HUES6 (cell line): ENCODE measurements at regions not wholly inside any gene's neighbourhood (a gene's known extent, or its start where the extent isn't known, plus 50 kb on each side); places are given as distances from the start of the nearest gene placed in this dataset.

Experiments used
- H3K27ac ChIP-seq: 2 replicates; pipeline ENCODE4 v1.7.0; 2013; ENCODE audit warnings: low read depth, mild to moderate bottlenecking, low read length, inconsistent platforms
- H3K27me3 ChIP-seq: 2 replicates; pipeline ENCODE4 v1.6.1; 2013; ENCODE audit warnings: low read length; ENCODE audit not compliant: control insufficient read depth, insufficient read depth
- H3K36me3 ChIP-seq: 2 replicates; pipeline ENCODE4 v1.6.1; 2013; ENCODE audit warnings: low read length; ENCODE audit not compliant: control insufficient read depth, insufficient read depth
- H3K4me1 ChIP-seq: 2 replicates; pipeline ENCODE4 v1.6.1; 2013; ENCODE audit warnings: low read length; ENCODE audit not compliant: control insufficient read depth, insufficient read depth
- H3K4me3 ChIP-seq: 2 replicates; pipeline ENCODE4 v1.5.1; 2013; ENCODE audit warnings: low read depth, low read length
- H3K9ac ChIP-seq: one replicate; pipeline ENCODE4 v1.6.1; 2013; ENCODE audit warnings: mild to moderate bottlenecking, low read length
- H3K9me3 ChIP-seq: 2 replicates; pipeline ENCODE4 v1.6.1; 2013; ENCODE audit warnings: low read depth, low read length; ENCODE audit not compliant: control insufficient read depth, insufficient read depth

GRCh38 chr20:61043681-61044080 lies 208.4 kb upstream of the CDH4 start:
- Histone ChIP-seq H3K27me3 (peaks cover 54% of the 10 kb centered on the region), H3K4me3 (no peak overlapping the region), H3K9me3 (no peaks in the 10 kb centered on the region), H3K27ac (no peak overlapping the region), H3K4me1 (no peaks in the 10 kb centered on the region), H3K36me3 (no peaks in the 10 kb centered on the region), H3K9ac (no peak overlapping the region)

GRCh38 chr20:61044499-61044898 lies 207.6 kb upstream of the CDH4 start:
- no peak overlapping the region for H3K9ac ChIP-seq
- no peaks in the 10 kb centered on the region for H3K4me1 ChIP-seq
- no peak overlapping the region for H3K4me3 ChIP-seq
- H3K36me3 ChIP-seq, result no peaks in the 10 kb centered on the region
- no peaks in the 10 kb centered on the region for H3K9me3 ChIP-seq
- peaks cover 57% of the 10 kb centered on the region for H3K27me3 ChIP-seq
- H3K27ac ChIP-seq, result no peak overlapping the region

- Histone ChIP-seq H3K9ac (no peak overlapping the region), H3K4me1 (no peaks in the 10 kb centered on the region), H3K27me3 (peaks cover 63% of the 10 kb centered on the region), H3K27ac (no peak overlapping the region), H3K9me3 (no peaks in the 10 kb centered on the region), H3K36me3 (no peaks in the 10 kb centered on the region), H3K4me3 (no peak overlapping the region)
Measured at GRCh38 chr20:61045091-61045490, 207.0 kb upstream of the CDH4 start.

- Histone ChIP-seq H3K27ac (no peak overlapping the region), H3K27me3 (peaks cover 68% of the 10 kb centered on the region), H3K4me1 (no peaks in the 10 kb centered on the region), H3K9ac (no peak overlapping the region), H3K9me3 (no peaks in the 10 kb centered on the region), H3K36me3 (no peaks in the 10 kb centered on the region), H3K4me3 (no peak overlapping the region)
Measured at GRCh38 chr20:61045876-61046585, 206.0 kb upstream of the CDH4 start.

- Histone ChIP-seq H3K27ac (no peak overlapping the region), H3K9ac (no peak overlapping the region), H3K4me3 (no peak overlapping the region), H3K27me3 (peaks cover 63% of the 10 kb centered on the region), H3K4me1 (no peaks in the 10 kb centered on the region), H3K9me3 (no peaks in the 10 kb centered on the region), H3K36me3 (no peaks in the 10 kb centered on the region)
Measured at GRCh38 chr20:61046721-61047351, 205.2 kb upstream of the CDH4 start.

GRCh38 chr20:61047515-61047914 lies 204.5 kb upstream of the CDH4 start:
- H3K36me3 ChIP-seq, result no peaks in the 10 kb centered on the region
- H3K27ac ChIP-seq, result no peak overlapping the region
- H3K4me3 ChIP-seq, result no peak overlapping the region
- H3K4me1 ChIP-seq, result no peaks in the 10 kb centered on the region
- H3K9me3 ChIP-seq, result no peaks in the 10 kb centered on the region
- H3K27me3 ChIP-seq, result peaks cover 56% of the 10 kb centered on the region
- H3K9ac ChIP-seq, result no peak overlapping the region

GRCh38 chr20:61048302-61048701 lies 203.8 kb upstream of the CDH4 start:
- H3K4me3 ChIP-seq, result no peak overlapping the region
- H3K27ac ChIP-seq, result no peak overlapping the region
- H3K4me1 ChIP-seq, result no peaks in the 10 kb centered on the region
- no peaks in the 10 kb centered on the region for H3K9me3 ChIP-seq
- no peak overlapping the region for H3K9ac ChIP-seq
- H3K27me3 ChIP-seq, result peaks cover 52% of the 10 kb centered on the region
- no peaks in the 10 kb centered on the region for H3K36me3 ChIP-seq

- no peak overlapping the region for H3K9ac ChIP-seq
- no peaks in the 10 kb centered on the region for H3K4me1 ChIP-seq
- peaks cover 51% of the 10 kb centered on the region for H3K27me3 ChIP-seq
- no peaks in the 10 kb centered on the region for H3K36me3 ChIP-seq
- H3K9me3 ChIP-seq, result no peaks in the 10 kb centered on the region
- no peak overlapping the region for H3K4me3 ChIP-seq
- H3K27ac ChIP-seq, result no peak overlapping the region
Measured at GRCh38 chr20:61049684-61050083, 202.4 kb upstream of the CDH4 start.

GRCh38 chr20:61050336-61050890 lies 201.6 kb upstream of the CDH4 start:
- Histone ChIP-seq H3K9ac (no peak overlapping the region), H3K36me3 (no peaks in the 10 kb centered on the region), H3K9me3 (no peaks in the 10 kb centered on the region), H3K4me1 (no peaks in the 10 kb centered on the region), H3K4me3 (no peak overlapping the region), H3K27ac (no peak overlapping the region), H3K27me3 (peaks cover 58% of the 10 kb centered on the region)

- no peak overlapping the region for H3K4me3 ChIP-seq
- H3K9ac ChIP-seq, result no peak overlapping the region
- no peaks in the 10 kb centered on the region for H3K4me1 ChIP-seq
- H3K27me3 ChIP-seq, result peaks cover 58% of the 10 kb centered on the region
- no peaks in the 10 kb centered on the region for H3K36me3 ChIP-seq
- no peaks in the 10 kb centered on the region for H3K9me3 ChIP-seq
- H3K27ac ChIP-seq, result no peak overlapping the region
Measured at GRCh38 chr20:61052195-61052750, 199.8 kb upstream of the CDH4 start.

- Histone ChIP-seq H3K9ac (no peak overlapping the region), H3K4me1 (no peaks in the 10 kb centered on the region), H3K4me3 (no peak overlapping the region), H3K36me3 (no peaks in the 10 kb centered on the region), H3K27ac (no peak overlapping the region), H3K9me3 (no peaks in the 10 kb centered on the region), H3K27me3 (peaks cover 61% of the 10 kb centered on the region)
Measured at GRCh38 chr20:61052776-61053442, 199.2 kb upstream of the CDH4 start.
